HG03342 (cell line): ENCODE measurements at regions not wholly inside any gene's neighbourhood (a gene's known extent, or its start where the extent isn't known, plus 50 kb on each side); places are given as distances from the start of the nearest gene placed in this dataset.

Experiments
- ATAC-seq: cut with Tn5 transposase; IDR thresholded peaks from one replicate; pipeline ENCODE4 v1.9.1; 2021; ENCODE audit warnings: mild to moderate bottlenecking, moderate library complexity; ENCODE audit not compliant: unreplicated experiment

GRCh38 chr5:68734781-68735180 is 359.0 kb upstream of the SLC30A5 start:
- ATAC-seq: no peak

DNA sequence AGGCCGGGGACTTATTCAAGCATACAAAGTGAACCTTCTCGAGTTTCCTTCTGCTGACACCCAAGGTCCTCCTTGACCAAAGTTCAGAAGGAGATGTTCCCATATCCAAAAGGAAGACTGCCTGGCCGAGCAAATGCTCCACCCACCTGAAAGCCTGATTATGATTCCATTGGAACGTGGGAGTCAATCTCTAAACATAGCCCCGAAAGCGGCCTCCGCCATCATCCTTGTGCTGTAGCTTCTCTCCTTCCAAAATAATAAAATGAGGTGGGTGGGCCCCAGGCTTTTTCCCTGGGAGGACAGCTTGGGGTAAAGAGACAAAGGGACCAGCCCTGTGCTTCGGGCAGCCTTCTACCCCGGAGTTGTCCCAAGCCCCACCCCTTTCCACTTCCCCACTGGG is 355.6 kb upstream of the SLC30A5 start:
- ATAC-seq: no peak

- no peak for ATAC-seq
Observed at GRCh38 chr5:68738841-68739240, 355.0 kb upstream of the SLC30A5 start.

DNA sequence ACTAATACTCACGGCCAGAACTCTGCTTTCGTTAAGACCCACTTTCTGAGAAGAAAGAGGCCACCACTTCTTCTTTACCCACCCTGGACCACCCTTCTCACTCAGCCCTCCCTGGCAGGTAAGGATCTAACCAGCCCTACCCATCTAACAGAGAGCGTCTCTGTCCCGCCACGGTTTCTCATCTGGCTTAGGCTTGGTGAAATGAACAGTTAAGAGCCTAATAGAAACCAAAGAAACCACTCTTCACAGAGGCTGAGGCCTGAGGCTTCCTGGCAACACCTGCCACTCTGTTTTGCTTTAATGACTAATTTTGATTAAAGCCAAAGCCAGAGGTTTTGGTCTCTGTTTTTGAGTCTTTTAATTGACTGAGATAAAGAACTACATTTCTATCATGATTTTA is 354.1 kb upstream of the SLC30A5 start:
- peak; percentile 68 for ATAC-seq

GRCh38 chr5:68740226-68740910 is 353.4 kb upstream of the SLC30A5 start:
- peak; percentile 57 for ATAC-seq

DNA sequence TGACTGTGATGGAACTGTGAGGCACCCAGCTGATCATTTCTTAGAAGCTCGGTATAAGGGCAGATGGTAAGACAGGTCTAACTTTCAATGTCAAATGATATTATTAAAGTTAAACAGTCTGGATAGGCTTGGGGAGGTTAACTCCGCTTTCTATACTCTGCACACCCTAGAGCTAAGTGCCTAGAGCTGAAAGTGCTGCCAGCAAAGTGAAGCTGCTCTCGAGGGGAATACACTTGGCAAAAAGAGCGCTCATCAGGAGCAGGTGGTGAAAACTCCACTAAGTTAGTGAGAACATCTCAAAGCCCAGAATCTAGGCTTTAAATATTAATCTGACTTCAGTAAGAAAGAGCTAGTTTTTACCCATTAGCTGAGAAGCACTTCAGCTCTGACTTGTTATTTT is 349.6 kb upstream of the SLC30A5 start:
- no peak for ATAC-seq

DNA sequence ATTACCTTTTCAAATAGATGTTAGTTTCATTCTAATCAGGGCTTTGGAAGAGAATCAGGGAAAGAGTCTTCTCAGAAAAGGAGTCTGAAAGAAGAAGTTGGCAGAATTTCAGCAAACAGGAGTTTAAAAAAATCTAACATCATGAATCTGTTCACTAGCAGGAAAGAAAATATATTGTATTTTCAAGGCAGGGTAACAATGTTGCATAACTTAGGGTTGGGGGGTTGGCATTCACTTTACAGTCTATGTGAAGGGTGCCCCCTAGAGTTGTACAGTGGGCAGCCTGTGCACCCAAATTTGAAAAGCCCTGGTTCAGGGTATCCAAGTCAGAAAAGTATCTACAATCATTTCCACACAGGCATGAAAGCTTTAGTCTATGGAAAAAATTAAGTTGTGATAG is 348.4 kb upstream of the SLC30A5 start:
- ATAC-seq: no peak

DNA sequence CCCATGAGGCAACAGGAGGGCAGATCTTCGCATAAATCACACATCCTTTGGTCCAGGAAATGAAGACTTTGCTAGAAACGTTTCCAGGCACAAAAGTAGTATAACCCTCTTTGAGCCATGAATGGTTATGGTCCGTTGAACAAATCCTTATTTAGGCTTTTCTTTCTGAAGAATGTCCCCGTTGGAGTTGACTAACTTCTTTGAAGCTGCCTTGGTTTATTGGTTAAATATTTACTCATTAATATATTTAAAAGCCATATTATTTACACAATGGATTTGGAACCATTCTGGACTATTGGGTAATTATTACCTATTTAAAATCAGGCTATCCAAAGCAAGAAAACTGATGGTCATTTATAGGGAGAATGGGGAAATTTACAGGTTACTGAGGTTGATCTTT is 347.6 kb upstream of the SLC30A5 start:
- ATAC-seq: no peak

- no peak for ATAC-seq
Observed at GRCh38 chr5:68746643-68747420, 347.0 kb upstream of the SLC30A5 start.

DNA sequence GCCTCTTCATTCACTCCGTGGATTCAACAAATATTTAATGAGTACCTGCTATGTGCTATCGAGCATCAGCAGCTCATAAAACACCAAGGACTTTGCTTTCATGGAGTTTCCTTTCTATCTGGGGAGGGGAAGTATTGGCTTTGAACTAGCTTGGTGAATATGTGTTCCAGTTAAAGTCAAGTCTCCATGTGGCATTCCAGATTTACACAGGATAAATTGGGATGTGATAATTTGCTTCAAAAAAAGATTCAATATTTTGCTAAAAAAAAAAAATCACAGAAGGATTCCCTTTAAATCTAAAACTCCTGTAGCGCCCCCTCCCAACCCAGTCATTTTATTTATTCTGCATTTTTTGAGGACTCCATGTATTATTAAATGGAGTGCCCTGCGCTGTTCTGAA is 346.3 kb upstream of the SLC30A5 start:
- ATAC-seq: no peak

DNA sequence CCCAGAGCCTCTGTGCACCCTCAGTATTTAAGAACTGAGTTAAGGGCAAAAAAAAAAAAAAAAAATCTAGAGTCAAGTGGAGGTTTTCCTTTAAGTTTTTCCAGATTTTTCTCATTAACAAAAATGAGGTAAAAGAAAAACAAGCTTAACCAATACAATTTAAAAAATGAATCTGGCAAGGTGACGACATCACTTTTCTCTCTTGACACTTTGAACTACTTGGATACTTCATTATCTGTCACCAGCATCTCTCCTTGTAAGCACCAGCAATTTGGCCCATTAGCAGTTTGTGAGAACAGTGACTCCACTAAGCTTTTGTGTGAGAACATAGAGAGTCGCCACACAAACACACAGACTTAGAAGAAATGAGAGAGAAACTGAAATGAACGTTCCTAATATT is 345.7 kb upstream of the SLC30A5 start:
- no peak for ATAC-seq

GRCh38 chr5:68749077-68749476 is 344.7 kb upstream of the SLC30A5 start:
- no peak for ATAC-seq

DNA sequence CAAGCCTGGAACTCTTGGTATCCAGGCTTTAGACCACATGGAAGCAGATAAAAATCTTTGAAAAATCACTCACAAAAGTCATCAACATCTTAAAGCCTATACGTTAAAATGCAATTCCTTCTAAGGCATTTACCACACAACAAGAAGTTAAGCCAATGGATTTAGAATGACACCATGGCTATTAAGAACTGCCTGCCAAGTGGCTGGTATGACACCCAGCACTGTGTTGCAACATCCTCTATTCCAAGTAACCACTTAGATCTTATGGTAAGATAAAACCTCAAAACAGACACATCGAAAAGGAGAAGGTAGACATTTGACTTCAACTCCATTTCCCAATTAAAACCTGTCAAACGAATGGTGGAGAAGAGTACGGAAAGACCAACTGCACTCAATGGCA is 344.2 kb upstream of the SLC30A5 start:
- no peak for ATAC-seq

- no peak for ATAC-seq
Observed at GRCh38 chr5:68751661-68752060, 342.2 kb upstream of the SLC30A5 start.

GRCh38 chr5:68754536-68754935 is 339.3 kb upstream of the SLC30A5 start:
- no peak for ATAC-seq

DNA sequence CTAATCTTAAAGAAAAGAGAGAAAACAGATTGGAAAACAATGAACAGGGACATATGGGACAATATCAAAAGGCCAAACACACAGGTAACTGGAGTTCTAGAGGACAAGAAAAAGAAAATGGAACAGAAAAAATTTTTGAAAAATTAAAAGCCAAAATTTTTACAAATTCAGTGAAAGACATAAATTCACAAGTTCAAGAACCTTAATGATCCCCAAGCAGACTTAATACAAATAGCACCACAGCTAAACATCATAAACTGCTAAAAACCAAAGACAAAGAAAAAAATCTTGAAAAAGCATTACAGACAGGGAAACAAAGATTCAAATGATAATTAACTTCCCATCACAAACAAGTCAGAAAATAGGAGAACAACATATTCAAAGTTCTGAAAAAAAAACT is 338.5 kb upstream of the SLC30A5 start:
- ATAC-seq: no peak

DNA sequence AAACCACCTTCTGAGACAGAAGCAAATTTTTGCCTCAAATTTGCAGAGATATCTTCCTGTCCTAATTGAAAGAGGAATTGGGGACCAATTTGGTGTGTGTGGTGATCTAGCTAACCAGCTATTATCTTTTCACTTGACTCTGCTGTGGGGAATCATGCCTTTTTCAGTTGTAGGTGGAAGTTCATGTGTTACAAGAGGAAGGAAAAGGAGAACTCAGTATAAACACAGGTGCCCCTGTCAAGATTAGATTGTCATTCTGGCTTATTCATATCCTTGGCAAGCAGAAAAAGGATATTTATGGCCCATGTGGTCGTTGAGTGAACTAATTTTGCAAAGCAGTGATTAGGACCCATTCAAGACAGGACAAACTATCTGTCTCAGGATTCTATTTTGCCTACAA is 336.8 kb upstream of the SLC30A5 start:
- ATAC-seq: no peak

DNA sequence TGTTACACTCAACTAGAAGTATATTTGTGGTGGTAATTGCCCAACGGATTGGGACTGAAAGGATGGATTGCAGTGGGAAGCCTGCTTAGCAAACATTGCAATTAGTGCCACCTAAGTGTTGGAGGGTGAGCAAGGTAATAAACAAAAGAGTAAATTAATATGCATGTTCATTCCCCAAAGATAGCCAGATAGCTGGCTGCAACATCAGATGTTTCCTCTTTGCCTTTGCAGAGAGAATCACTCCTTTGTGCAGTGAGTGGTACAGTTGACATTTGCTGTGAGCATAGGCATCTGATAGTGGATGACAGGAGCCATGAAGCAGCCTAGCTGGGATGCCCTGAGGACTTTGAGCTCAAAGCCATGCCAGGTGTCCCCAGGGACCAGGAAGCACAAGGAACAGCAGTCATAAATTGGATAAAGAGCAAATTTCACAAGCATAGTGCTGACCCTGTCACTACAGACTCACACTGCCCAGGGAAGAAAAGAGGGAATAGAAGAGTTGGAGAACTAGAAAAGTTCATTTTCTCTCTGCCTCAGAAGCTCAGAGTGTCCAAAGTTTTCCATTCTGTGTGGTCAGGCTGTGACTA is 336.1 kb upstream of the SLC30A5 start:
- ATAC-seq: no peak

GRCh38 chr5:68759593-68759992 is 334.2 kb upstream of the SLC30A5 start:
- ATAC-seq: no peak

DNA sequence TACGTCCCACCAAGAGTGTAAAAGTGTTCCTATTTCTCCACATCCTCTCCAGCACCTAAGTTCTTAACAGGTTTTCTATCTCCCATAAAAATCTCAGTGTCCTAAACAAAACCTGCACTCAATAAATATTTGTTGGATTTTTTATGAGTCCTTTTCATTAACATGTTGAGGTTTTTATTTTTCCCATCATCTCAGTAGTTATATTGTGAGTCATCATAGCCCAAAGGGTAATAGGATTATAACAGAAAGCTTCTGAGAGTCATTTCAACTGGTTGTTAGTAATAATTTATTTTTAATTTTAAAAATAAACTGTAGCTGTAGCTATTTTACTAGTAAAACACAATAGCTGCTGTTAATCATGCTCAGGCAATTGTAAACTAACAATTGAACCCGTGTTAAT is 331.6 kb upstream of the SLC30A5 start:
- no peak for ATAC-seq

GRCh38 chr5:68766952-68767464 is 326.8 kb upstream of the SLC30A5 start:
- no peak for ATAC-seq

GRCh38 chr5:68770551-68770950 is 323.3 kb upstream of the SLC30A5 start:
- no peak for ATAC-seq
